Astrocyte of the spinal cord (primary cell): ENCODE measurements at regions not wholly inside any gene's neighbourhood (a gene's known extent, or its start where the extent isn't known, plus 50 kb on each side); places are given as distances from the start of the nearest gene placed in this dataset.

Source experiments
- DNase-seq: peaks from one replicate; pipeline ENCODE4 v3.0.0; 2011; ENCODE audit warnings: low read depth, low spot score
- H3K4me3 ChIP-seq: 2 replicates; pipeline ENCODE4 v1.5.1; 2011; ENCODE audit warnings: low read depth, mild to moderate bottlenecking, low read length, moderate library complexity
- in situ Hi-C: cut with HindIII; loops from 2 replicates; pipeline ENCODE4 v1.10.0; 2017; ENCODE audit warnings: low sequenced_read_pairs
- TF ChIP-seq, protein P1 (sequence below): IDR thresholded peaks from 2 replicates; pipeline ENCODE4 v1.5.1; 2012; ENCODE audit warnings: low read depth, mild to moderate bottlenecking, low read length, inconsistent platforms

GRCh38 chr19:33941133-33941532, 144.5 kb downstream of the KCTD15 start:
- TF ChIP-seq, protein P1, sequence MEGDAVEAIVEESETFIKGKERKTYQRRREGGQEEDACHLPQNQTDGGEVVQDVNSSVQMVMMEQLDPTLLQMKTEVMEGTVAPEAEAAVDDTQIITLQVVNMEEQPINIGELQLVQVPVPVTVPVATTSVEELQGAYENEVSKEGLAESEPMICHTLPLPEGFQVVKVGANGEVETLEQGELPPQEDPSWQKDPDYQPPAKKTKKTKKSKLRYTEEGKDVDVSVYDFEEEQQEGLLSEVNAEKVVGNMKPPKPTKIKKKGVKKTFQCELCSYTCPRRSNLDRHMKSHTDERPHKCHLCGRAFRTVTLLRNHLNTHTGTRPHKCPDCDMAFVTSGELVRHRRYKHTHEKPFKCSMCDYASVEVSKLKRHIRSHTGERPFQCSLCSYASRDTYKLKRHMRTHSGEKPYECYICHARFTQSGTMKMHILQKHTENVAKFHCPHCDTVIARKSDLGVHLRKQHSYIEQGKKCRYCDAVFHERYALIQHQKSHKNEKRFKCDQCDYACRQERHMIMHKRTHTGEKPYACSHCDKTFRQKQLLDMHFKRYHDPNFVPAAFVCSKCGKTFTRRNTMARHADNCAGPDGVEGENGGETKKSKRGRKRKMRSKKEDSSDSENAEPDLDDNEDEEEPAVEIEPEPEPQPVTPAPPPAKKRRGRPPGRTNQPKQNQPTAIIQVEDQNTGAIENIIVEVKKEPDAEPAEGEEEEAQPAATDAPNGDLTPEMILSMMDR = no peak
- no peak for DNase-seq
- H3K4me3 ChIP-seq = no peak overlapping the region
- in situ Hi-C loops = no loop called here

DNA sequence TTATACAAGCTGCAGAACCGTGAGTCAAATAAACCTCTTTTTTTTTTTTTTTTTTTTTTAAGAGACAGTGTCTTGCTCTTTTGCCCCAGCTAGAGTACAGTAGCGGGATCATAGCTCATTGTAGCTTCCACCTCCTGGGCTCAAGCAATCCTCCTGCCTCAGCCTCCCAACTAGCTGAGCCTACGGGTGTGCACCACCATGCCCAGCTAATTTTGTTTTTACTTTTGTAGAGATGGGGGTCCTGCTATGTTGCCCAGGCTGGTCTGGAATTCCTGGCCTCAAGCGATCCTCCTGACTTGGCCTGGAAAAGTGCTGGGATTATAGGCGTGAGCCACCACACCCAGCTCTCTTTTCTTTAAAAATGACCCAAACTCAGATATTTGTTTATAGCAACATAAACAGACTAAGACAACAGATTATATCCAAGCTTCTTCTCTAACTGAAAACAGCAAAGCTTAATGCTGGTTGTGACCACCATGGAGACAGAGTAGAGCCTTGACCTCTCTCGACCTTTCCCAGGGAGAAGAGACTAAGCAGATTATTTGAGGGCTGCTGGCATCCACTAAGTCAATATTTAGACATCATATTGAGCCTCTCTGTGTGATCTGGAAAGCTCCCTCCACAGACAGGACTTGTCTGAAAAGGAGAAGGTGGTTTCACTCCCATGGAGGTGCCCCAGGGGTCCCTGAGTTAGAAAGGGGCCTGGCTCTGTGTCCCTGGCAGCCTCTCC, 150.0 kb downstream of the KCTD15 start:
- DNase-seq = no peak
- TF ChIP-seq, protein P1 = no peak
- in situ Hi-C loops = no loop called here
- no peak overlapping the region for H3K4me3 ChIP-seq

DNA sequence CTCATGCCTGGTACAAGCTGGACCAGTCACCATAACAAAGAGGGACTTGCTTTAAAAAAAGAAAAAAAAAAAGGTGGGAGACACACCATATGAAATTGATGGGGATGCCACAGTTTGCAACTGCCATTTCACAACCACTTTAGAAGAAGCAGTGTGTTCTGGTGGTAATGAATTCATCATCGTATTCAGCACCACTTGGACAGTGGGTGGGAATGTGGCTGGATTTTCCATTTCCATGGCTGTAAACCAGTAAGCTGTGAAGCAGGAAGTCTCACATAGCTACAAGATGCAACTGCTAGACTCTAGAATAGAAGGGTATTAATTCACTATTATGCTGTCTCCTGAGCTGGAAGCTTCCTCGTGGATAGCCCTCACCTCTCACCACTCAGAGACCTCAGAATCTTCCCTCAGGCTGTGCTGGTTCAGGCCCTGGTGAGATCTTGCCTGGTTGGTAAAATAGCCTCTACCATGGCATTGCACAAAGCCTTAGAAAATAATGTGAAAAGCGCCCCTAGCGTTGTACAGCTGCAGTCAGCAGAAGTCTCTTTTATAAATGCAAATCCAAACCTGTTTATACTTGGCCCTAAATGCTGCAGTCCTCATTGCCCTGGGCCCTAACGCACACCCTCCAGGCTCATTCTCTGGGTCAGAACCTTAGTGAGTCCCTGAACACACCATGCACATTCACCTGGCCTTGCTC, 150.7 kb downstream of the KCTD15 start:
- TF ChIP-seq, protein P1 = no peak
- no peak for DNase-seq
- in situ Hi-C loops = no loop called here
- H3K4me3 ChIP-seq = no peak overlapping the region

DNA sequence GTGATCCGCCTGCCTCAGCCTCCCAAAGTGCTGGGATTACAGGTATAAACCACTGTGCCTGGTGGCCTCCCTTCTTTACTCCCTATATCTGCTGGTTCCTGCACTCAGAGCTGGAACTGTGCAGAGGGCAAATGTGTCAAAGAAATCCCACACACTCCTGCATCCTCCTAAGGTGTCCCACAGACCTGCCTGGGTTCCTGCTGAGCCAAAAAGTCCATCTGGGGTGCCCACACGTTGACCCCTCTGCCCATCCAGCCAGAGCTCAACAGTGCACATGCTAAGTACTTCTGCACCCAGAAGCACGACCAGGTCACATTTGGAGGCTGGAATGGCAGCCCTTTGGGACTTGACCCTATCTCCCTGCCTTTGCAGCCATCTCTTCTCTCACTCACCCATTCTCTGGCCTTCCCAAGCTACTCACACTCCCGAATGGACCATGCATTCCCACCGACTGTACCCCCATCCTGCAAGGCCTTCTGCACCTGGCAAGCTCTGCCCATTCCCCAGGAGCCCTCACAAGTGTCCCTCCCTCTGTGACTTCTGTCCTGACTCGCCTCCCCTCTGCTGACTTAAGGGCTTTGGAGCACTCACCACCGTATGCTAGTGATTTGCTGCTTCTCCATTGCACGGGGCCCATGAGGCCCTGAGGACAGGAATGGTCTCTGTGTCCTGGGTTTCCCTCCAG, 152.1 kb downstream of the KCTD15 start:
- in situ Hi-C loops = no loop called here
- H3K4me3 ChIP-seq = no peak overlapping the region
- TF ChIP-seq, protein P1 = no peak
- DNase-seq = no peak

DNA sequence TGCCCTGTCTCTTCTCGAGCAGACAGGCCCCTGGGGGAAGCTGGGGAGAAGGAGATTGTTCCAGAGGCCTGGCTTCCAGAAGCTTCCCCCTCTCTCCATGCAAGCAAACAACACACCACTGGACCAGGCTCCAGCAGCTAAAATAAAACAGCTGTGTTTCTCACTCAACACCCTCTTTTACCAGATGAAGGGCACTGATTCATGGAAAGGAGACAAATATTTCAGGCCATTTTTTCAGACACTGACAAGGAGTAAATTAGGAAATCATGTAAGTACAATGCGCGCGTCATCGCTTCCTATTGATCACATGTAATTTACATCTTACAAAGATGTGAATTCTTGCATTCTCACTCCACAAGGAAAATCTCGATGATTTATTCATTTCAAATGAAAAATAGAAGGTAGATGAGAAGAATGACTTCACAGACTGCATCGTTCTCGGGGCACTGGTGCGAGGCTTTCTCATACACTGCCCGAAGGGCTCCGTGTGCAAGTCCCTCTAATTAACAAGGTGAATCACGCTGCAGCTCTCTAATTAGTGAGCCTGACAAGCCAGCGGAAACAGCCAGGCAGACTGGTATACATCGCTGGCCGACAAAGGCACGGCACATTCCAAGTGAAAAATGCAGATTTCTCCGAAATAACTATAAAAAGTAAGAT, 153.6 kb downstream of the KCTD15 start:
- DNase-seq = no peak
- no peak overlapping the region for H3K4me3 ChIP-seq
- TF ChIP-seq, protein P1 = no peak
- in situ Hi-C loops = no loop called here

- no peak for DNase-seq
- TF ChIP-seq, protein P1 = no peak
- H3K4me3 ChIP-seq = no peak overlapping the region
- in situ Hi-C loops = no loop called here
These were observed 156.4 kb downstream of the KCTD15 start for GRCh38 chr19:33953023-33953422.
